ENCODE measurements at regions not wholly inside any gene's neighbourhood (a gene's known extent, or its start where the extent isn't known, plus 50 kb on each side); places are given as distances from the start of the nearest gene placed in this dataset.
"Not testable (repeated sequence)": the region's sequence is repeated elsewhere in the genome, so short reads cannot be mapped to it uniquely, and the experiment has no call there.

GRCh38 chr4:126895988-126896570 is 736.7 kb upstream of the INTU start:
- no peak for DNase-seq (ENCODE audit: low spot score)
- in situ Hi-C loops (cut with HindIII; ENCODE audit: low sequenced_read_pairs) = no loop called here

- in situ Hi-C loops (cut with HindIII; ENCODE audit: low sequenced_read_pairs) = no loop called here
Measured at GRCh38 chr4:126897038-126897437, 735.7 kb upstream of the INTU start.

DNA sequence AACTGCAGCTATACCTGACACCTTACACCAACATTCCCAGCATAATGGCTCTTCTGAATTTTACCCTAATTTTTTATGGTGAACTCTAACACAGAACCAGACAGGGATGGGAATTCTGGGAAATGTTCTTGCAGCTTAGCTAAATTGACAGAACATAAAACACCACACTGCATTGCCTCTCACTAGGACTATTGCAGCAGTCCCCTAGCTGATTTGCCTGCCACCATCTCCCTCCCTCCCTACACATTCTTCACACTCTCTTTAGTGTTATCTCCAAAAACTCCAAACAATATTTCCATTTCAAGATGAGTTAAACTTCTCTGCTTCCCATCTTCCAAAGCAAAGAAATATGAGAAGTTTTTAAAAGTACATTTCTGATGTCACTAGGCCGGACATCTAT is 733.9 kb upstream of the INTU start:
- in situ Hi-C loops (cut with HindIII; ENCODE audit: low sequenced_read_pairs) = no loop called here
- no peak for DNase-seq (ENCODE audit: low spot score)

More at GRCh38 chr4:126897038-126897437, 735.7 kb upstream of the INTU start:
- DNase-seq (ENCODE audit: low spot score) = no peak

- no peak for DNase-seq (ENCODE audit: low spot score)
- in situ Hi-C loops (cut with HindIII; ENCODE audit: low sequenced_read_pairs) = no loop called here
Measured at GRCh38 chr4:126899331-126899801, 733.4 kb upstream of the INTU start.

DNA sequence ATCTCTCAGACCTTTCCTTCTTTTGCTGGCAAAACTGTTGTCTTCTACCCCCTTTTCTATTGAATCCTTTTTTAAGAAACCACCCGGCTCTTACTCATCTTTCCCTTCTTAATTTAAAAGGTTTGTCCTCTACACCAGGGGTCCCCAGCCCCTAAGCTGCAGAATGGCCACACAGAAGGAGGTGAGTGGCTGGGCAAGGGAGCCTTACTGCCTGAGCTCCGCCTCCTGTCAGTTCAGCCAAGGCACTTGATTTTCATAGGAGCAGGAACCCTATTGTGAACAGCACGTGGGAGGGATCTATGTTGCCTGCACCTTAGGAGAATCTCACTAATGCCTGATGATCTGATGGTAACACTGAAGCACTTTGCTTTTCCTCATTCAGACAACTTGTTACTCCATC is 726.3 kb upstream of the INTU start:
- DNase-seq (ENCODE audit: low spot score) = no peak
- in situ Hi-C loops (cut with HindIII; ENCODE audit: low sequenced_read_pairs) = no loop called here

- in situ Hi-C loops (cut with HindIII; ENCODE audit: low sequenced_read_pairs) = no loop called here
- DNase-seq (ENCODE audit: low spot score) = no peak
Measured at GRCh38 chr4:126907389-126907788, 725.4 kb upstream of the INTU start.

DNA sequence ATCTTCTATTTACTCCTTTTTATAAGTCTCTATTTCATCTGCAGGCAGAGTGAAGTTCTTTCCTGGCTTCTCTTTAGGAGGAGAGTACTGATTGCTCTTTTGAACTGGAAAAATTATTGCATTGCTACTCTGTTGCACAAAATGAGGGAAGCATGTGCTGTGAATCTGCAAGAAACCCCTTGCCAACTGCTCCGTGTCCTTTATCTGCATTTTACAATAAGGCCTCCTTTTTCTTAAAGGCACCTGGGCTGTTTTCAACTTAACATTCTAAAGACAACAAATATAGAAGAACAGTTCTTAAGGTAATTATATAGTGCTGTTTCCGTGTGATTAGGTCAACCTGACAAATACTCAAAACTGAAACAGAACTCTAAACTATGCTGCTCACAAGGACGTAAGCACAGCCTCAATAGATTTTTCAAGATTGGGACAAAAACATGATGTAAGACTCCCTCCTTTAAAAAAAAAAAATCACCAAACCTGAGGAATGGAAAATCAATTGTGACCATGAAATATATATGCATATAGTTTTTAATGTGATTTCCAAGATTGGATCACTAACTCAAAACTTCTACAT is 716.6 kb upstream of the INTU start:
- DNase-seq (ENCODE audit: low spot score) = no peak

DNA sequence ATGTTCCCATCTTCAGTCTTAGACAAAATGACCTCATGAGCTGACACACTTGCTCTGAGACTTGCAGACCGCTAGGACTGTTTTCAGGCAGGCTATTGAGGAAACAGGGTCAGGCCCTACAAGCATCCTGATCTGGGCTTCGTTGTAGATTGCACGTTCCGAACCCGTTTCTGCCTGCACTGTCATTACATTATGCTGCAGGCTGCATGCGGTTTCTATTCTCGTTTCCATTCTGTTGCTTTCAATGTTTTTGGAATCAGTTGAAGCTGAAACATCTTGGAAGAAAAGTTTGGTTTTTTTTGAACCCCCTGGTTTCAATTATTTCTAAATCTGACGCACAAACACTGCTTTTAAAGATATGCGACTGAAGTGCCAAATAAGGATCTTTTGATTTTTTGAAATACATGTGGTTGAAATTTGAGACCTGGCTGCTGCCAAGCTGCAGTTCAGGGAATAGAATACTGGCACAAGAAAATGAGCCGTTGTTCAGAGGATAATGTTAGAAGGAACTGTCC is 716.1 kb upstream of the INTU start:
- in situ Hi-C loops (cut with HindIII; ENCODE audit: low sequenced_read_pairs) = no loop called here
- DNase-seq (ENCODE audit: low spot score) = no peak

More for the DNA sequence above, 716.6 kb upstream of the INTU start:
- in situ Hi-C loops (cut with HindIII; ENCODE audit: low sequenced_read_pairs) = no loop called here

DNA sequence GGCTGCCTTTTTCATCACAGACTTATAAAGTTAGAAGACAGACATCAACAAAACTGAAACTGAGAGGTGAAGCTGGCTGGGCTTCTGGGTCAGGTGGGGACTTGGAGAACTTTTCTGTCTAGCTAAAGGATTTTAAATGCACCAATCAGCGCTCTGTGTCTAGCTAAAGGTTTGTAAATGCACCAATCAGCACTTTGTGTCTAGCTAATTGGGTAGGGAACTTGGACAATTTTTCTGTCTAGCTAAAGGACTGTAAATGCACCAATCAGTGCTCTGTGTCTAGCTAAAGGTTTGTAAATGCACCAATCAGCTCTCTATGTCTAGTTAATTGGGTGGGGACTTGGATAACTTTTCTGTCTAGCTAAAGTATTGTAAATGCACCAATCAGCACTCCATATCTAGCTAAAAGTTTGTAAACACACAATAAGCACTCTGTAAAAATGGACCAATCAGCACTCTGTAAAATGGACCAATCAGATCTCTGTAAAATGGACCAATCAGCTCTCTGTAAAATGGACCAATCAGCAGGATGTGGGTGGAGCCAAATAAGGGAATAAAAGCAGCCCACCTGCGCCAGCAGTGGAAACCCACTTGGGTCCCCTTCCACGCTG is 710.3 kb upstream of the INTU start:
- in situ Hi-C loops (cut with HindIII; ENCODE audit: low sequenced_read_pairs); DNase-seq (ENCODE audit: low spot score): not testable (repeated sequence)

GRCh38 chr4:126924237-126924636 is 708.5 kb upstream of the INTU start:
- in situ Hi-C loops (cut with HindIII; ENCODE audit: low sequenced_read_pairs) = no loop called here
- no peak for DNase-seq (ENCODE audit: low spot score)

GRCh38 chr4:126930059-126930458 is 702.7 kb upstream of the INTU start:
- in situ Hi-C loops (cut with HindIII; ENCODE audit: low sequenced_read_pairs); DNase-seq (ENCODE audit: low spot score): not testable (repeated sequence)

DNA sequence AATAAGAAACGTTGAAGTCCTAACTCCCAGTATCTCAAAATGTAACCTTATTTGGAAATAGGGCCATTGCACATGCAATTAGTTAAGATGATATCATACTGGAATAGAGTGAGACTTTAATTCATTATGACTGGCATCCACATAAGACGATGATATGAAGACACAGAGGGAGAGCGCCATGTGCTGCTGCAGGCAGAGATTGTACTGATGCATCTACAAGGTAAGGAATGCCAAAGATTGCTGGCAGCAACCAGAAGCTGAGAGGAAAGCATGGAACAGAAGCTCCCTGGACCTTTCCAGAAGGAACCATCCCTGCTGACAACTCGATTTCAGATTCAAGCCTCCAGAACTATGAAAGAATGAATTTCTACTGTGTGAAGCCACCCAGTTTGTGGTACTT is 697.0 kb upstream of the INTU start:
- no peak for DNase-seq (ENCODE audit: low spot score)
- in situ Hi-C loops (cut with HindIII; ENCODE audit: low sequenced_read_pairs) = no loop called here

DNA sequence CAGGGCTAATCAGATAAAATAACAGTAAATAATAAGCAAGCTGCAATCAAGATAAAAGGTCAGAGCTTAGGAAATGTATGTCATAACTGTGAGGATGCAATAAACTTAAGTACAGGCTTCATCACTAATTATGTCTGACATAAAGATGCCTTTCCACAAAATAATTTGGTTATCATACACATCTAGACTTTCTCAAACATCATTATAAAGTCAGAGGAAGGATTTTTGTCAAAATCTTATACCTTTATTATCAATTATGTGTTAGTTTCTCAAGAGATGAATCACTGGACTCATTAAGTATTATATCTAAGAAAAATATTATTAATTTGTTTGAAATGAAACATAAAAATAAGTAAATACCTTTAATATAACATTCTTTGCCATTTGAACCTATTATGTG is 695.4 kb upstream of the INTU start:
- in situ Hi-C loops (cut with HindIII; ENCODE audit: low sequenced_read_pairs) = no loop called here
- DNase-seq (ENCODE audit: low spot score) = no peak

DNA sequence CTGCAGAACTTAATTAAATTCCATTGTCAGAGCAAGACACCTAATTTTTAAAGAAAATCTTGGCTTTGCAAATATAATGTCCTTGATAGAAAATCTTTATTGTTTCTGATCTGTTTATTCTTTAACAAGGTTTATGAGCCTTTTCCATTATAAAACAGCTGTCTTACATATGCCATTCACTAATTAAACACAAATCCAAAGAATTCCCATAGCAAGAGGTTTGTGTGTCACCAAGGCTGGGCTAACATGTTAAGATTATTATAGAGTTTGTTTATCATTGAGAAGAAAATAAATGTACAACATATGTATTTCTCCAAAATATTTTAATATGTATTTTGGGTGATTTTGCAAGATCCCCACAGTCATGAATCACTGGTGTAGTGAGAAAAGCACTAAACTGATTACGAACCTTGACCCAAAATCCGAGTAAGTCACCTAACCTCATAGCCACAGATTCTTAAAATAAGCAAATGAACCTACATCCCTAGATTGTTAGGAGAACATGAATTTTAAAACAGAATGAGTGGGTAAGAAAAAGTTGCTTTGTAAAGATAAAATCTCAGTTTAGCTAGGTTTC is 694.8 kb upstream of the INTU start:
- in situ Hi-C loops (cut with HindIII; ENCODE audit: low sequenced_read_pairs) = no loop called here
- DNase-seq (ENCODE audit: low spot score) = no peak

- no peak for DNase-seq (ENCODE audit: low spot score)
- in situ Hi-C loops (cut with HindIII; ENCODE audit: low sequenced_read_pairs) = no loop called here
Measured at GRCh38 chr4:126939401-126939800, 693.4 kb upstream of the INTU start.

DNA sequence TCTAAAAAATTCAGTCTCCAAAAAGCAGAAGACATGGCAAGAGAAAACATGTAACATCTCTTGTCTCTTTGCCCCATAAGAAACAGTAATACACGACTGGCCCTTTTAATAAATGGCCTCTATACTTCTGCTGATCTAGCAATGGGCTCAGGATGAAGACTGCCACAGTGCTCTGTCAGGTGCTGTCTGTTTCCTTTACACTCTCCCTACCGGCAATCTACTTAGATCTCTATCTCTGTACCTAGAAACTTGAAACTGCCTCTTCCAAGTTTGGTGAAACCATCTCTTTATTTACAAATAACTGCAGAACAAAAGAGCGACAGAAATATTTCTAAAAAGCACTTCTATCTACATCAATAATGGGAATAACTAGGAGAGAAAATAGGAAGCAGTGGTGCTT is 685.2 kb upstream of the INTU start:
- no peak for DNase-seq (ENCODE audit: low spot score)
- in situ Hi-C loops (cut with HindIII; ENCODE audit: low sequenced_read_pairs) = no loop called here

GRCh38 chr4:126954537-126955291 is 678.0 kb upstream of the INTU start:
- in situ Hi-C loops (cut with HindIII; ENCODE audit: low sequenced_read_pairs) = no loop called here
- no peak for DNase-seq (ENCODE audit: low spot score)

GRCh38 chr4:126955292-126956183 is 677.2 kb upstream of the INTU start:
- no peak for DNase-seq (ENCODE audit: low spot score)
- in situ Hi-C loops (cut with HindIII; ENCODE audit: low sequenced_read_pairs) = no loop called here

Data from G401 (cell line).